ENCODE measurements at regions not wholly inside any gene's neighbourhood (a gene's known extent, or its start where the extent isn't known, plus 50 kb on each side); places are given as distances from the start of the nearest gene placed in this dataset.

GRCh38 chr7:55304018-55304762 lies 60.9 kb upstream of the LANCL2 start:
- H3K27ac ChIP-seq, result no peak overlapping the region
- TF ChIP-seq ZFX (IDR thresholded peaks at IDR 0.05) (no peak), CTCF (conservative IDR thresholded peaks at IDR 0.05) (no peak)

- no peak overlapping the region for H3K27ac ChIP-seq
- TF ChIP-seq ZFX (IDR thresholded peaks at IDR 0.05) (no peak), CTCF (conservative IDR thresholded peaks at IDR 0.05) (no peak)
Measured at GRCh38 chr7:55305135-55305534, 60.0 kb upstream of the LANCL2 start.

GRCh38 chr7:55306331-55306730 lies 58.8 kb upstream of the LANCL2 start:
- no peak for TF ChIP-seq CTCF (conservative IDR thresholded peaks at IDR 0.05)
- TF ChIP-seq ZFX (IDR thresholded peaks at IDR 0.05), result no peak
- H3K27ac ChIP-seq, result no peak overlapping the region

DNA sequence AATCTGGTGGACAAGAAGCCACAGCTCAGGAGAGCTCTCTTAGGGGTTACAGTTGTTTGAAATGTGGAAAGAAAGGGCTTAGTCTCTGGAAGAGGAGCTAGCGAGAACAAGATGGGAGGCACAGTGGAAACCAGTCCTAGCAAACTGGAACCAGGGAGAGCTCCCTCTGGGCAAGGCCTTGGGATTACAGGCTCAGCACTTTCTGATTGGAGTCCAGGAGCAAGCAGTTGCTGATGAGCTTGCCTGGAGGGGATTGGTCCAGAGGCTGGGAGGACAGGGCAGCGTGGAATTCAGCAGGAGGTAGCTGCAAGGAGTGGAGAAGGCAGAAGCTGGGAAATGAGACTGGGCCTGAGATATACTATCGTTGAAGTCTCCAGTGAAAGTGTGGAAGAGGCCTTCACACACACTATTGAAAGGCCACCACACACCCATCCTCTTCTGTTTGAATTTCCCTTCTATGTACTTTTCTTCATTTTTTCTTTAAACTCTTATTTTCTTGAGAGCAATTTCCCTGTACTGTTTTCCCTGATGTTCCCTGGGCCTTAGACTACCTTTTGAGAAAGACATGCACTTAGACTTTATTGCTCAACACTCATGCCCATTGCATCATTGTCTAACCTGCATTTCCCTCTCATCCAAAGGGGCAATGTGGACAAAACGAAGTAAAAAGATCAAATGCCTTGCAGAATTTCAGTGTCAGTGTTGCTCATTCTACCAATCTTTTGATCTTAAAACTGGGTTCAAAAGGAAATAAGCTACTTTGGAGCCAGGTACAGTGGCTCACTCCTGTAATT lies 57.8 kb upstream of the LANCL2 start:
- no peak for TF ChIP-seq CTCF (conservative IDR thresholded peaks at IDR 0.05)
- TF ChIP-seq ZFX (IDR thresholded peaks at IDR 0.05), result no peak
- H3K27ac ChIP-seq, result no peak overlapping the region

GRCh38 chr7:55308186-55308929 lies 56.8 kb upstream of the LANCL2 start:
- H3K27ac ChIP-seq, result no peak overlapping the region
- TF ChIP-seq CTCF (conservative IDR thresholded peaks at IDR 0.05) (no peak), ZFX (IDR thresholded peaks at IDR 0.05) (no peak)

- no peak for TF ChIP-seq CTCF (conservative IDR thresholded peaks at IDR 0.05)
- no peak for TF ChIP-seq ZFX (IDR thresholded peaks at IDR 0.05)
- no peak overlapping the region for H3K27ac ChIP-seq
Measured at GRCh38 chr7:55309040-55309991, 55.8 kb upstream of the LANCL2 start.
